ENCODE measurements at regions not wholly inside any gene's neighbourhood (a gene's known extent, or its start where the extent isn't known, plus 50 kb on each side); places are given as distances from the start of the nearest gene placed in this dataset.

DNA sequence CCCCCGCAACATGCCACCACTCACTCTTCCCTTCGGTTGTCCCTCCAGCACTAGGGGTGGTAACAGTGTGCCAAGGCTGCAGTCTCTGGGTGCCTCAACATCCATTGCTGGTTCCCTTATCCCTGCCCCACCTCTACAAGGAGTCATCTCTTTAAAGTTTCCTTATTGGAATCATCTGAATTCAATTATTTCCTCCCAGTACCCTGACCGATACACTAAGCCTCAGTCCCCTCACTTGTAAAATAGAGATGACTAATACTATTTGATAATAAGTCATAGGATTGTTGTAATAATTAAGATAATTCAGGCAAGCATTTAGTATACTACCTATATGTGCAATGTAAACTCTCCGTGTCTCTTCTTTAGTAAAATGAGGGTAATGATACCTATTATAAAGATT is 352.5 kb downstream of the ENC1 start:
- intact Hi-C loops (cut with micrococcal nuclease; ENCODE audit: unreplicated experiment) (no loop called here), in situ Hi-C loops (cut with MboI) (no loop called here)
- no peak overlapping the region for H3K4me3 ChIP-seq
- ChIA-PET CTCF (interaction anchor here (0.8 kb wide), 1 partner anchor 51 kb away, joined by 3 read pairs; no protein-coding TSS in a partner anchor), POLR2A (no interaction called here), SMC1A (ENCODE audit: uncharacterized antibody, unreplicated experiment) (interaction anchor here (1.7 kb wide), 1 partner anchor 37 kb away, joined by 4 read pairs; no protein-coding TSS in a partner anchor), RAD21 (ENCODE audit: unreplicated experiment) (no interaction called here)
- H3K4me1 ChIP-seq (ENCODE audit: control insufficient read depth, insufficient read depth, low read length) = no peaks in the 10 kb centered on the region
- FAIRE-seq (no peak), DNase-seq (ENCODE audit: low read depth, low spot score) (no peak), ATAC-seq (no peak)
- H3K79me2 ChIP-seq (ENCODE audit: control insufficient read depth, insufficient read depth, low read length) = no peaks in the 10 kb centered on the region
- no peak overlapping the region for H3K27ac ChIP-seq (ENCODE audit: control insufficient read depth, insufficient read depth)
- no peaks in the 10 kb centered on the region for H3K36me3 ChIP-seq (ENCODE audit: control insufficient read depth in 2 of 2, insufficient read depth in 2 of 2, low read length in 1 of 2)
- no peaks in the 10 kb centered on the region; the same call in 2 of the 3 replicates for H3K9me3 ChIP-seq (replicated peaks; ENCODE audit: control insufficient read depth, insufficient read depth, low read length)
- no peaks in the 10 kb centered on the region for H4K20me1 ChIP-seq (ENCODE audit: control insufficient read depth, insufficient read depth)
- no peak overlapping the region for H3K9ac ChIP-seq (ENCODE audit: control insufficient read depth, insufficient read depth, low read length)
- 45% methylated on average over 4 of the region's 4 CpGs for WGBS (ENCODE audit: insufficient coverage, insufficient replicate concordance, low lambda C conversion rate, missing lambda C conversion rate)
- no peak overlapping the region for H3K4me2 ChIP-seq (ENCODE audit: control insufficient read depth, insufficient read depth)
- H3K27me3 ChIP-seq (replicated peaks in 1 of 2; ENCODE audit: control insufficient read depth in 2 of 2, insufficient read depth in 2 of 2, low read length in 1 of 2) = no peaks in the 10 kb centered on the region
- H2AFZ ChIP-seq (ENCODE audit: control insufficient read depth, low read depth, low read length) = no peak overlapping the region
- no TSS peak for BruUV-seq (replicated peaks)
- TF ChIP-seq BHLHE40 (IDR thresholded peaks at IDR 0.05; ENCODE audit: borderline replicate concordance in 1 of 2, low read depth in 2 of 2, low read length in 1 of 2) (no peak), NR2C2 (IDR thresholded peaks at IDR 0.05; ENCODE audit: borderline replicate concordance, control insufficient read depth, insufficient read length, low read depth) (no peak), BACH1 (IDR thresholded peaks at IDR 0.05; ENCODE audit: borderline replicate concordance) (no peak), MXI1 (IDR thresholded peaks at IDR 0.05; ENCODE audit: low read depth, low read length) (no peak), GABPA (IDR thresholded peaks at IDR 0.05; ENCODE audit: low read depth) (no peak), PAX8 (IDR thresholded peaks at IDR 0.05) (no peak), FOXM1 (IDR thresholded peaks at IDR 0.05; ENCODE audit: low read depth, low read length) (no peak), SPI1 (IDR thresholded peaks at IDR 0.05; ENCODE audit: borderline replicate concordance, insufficient read depth, low read depth, low read length) (no peak), TCF12 (IDR thresholded peaks at IDR 0.05; ENCODE audit: low read depth, low read length) (no peak), TBL1XR1 (IDR thresholded peaks at IDR 0.05; ENCODE audit: low read depth, low read length) (no peak), RBBP5 (conservative IDR thresholded peaks at IDR 0.05) (no peak), ESRRA (IDR thresholded peaks at IDR 0.05; ENCODE audit: low read length) (no peak), ZSCAN29 (IDR thresholded peaks at IDR 0.05) (no peak), TCF3 (IDR thresholded peaks at IDR 0.05; ENCODE audit: borderline replicate concordance, insufficient read depth, low read depth, low read length) (no peak), HDAC2 (IDR thresholded peaks at IDR 0.05) (no peak)
- TF ChIP-seq, protein P1, sequence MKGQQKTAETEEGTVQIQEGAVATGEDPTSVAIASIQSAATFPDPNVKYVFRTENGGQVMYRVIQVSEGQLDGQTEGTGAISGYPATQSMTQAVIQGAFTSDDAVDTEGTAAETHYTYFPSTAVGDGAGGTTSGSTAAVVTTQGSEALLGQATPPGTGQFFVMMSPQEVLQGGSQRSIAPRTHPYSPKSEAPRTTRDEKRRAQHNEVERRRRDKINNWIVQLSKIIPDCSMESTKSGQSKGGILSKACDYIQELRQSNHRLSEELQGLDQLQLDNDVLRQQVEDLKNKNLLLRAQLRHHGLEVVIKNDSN (IDR thresholded peaks at IDR 0.05; ENCODE audit: borderline replicate concordance, extremely low read length, insufficient read depth, low read depth, low read length) = no peak
- TF ChIP-seq, protein P2, sequence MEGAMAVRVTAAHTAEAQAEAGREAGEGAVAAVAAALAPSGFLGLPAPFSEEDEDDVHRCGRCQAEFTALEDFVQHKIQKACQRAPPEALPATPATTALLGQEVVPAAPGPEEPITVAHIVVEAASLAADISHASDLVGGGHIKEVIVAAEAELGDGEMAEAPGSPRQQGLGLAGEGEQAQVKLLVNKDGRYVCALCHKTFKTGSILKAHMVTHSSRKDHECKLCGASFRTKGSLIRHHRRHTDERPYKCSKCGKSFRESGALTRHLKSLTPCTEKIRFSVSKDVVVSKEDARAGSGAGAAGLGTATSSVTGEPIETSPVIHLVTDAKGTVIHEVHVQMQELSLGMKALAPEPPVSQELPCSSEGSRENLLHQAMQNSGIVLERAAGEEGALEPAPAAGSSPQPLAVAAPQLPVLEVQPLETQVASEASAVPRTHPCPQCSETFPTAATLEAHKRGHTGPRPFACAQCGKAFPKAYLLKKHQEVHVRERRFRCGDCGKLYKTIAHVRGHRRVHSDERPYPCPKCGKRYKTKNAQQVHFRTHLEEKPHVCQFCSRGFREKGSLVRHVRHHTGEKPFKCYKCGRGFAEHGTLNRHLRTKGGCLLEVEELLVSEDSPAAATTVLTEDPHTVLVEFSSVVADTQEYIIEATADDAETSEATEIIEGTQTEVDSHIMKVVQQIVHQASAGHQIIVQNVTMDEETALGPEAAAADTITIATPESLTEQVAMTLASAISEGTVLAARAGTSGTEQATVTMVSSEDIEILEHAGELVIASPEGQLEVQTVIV (IDR thresholded peaks at IDR 0.05; ENCODE audit: borderline replicate concordance, partially characterized antibody) = no peak
- TF ChIP-seq, protein P3, sequence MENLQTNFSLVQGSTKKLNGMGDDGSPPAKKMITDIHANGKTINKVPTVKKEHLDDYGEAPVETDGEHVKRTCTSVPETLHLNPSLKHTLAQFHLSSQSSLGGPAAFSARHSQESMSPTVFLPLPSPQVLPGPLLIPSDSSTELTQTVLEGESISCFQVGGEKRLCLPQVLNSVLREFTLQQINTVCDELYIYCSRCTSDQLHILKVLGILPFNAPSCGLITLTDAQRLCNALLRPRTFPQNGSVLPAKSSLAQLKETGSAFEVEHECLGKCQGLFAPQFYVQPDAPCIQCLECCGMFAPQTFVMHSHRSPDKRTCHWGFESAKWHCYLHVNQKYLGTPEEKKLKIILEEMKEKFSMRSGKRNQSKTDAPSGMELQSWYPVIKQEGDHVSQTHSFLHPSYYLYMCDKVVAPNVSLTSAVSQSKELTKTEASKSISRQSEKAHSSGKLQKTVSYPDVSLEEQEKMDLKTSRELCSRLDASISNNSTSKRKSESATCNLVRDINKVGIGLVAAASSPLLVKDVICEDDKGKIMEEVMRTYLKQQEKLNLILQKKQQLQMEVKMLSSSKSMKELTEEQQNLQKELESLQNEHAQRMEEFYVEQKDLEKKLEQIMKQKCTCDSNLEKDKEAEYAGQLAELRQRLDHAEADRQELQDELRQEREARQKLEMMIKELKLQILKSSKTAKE (IDR thresholded peaks at IDR 0.05; ENCODE audit: low read depth, poor library complexity, severe bottlenecking) = no peak
- TF ChIP-seq, protein P4, sequence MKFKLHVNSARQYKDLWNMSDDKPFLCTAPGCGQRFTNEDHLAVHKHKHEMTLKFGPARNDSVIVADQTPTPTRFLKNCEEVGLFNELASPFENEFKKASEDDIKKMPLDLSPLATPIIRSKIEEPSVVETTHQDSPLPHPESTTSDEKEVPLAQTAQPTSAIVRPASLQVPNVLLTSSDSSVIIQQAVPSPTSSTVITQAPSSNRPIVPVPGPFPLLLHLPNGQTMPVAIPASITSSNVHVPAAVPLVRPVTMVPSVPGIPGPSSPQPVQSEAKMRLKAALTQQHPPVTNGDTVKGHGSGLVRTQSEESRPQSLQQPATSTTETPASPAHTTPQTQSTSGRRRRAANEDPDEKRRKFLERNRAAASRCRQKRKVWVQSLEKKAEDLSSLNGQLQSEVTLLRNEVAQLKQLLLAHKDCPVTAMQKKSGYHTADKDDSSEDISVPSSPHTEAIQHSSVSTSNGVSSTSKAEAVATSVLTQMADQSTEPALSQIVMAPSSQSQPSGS (IDR thresholded peaks at IDR 0.05; ENCODE audit: low read length) = no peak
